Fibroblast of mammary gland (primary cell): ENCODE measurements at regions not wholly inside any gene's neighbourhood (a gene's known extent, or its start where the extent isn't known, plus 50 kb on each side); places are given as distances from the start of the nearest gene placed in this dataset.

Experiments used
- DNase-seq: peaks from one replicate; pipeline ENCODE4 v3.0.0-alpha.2; 2010; ENCODE audit warnings: low read depth
- H3K4me3 ChIP-seq: 2 replicates; pipeline ENCODE4 v1.5.1; 2011; ENCODE audit warnings: low read depth, mild to moderate bottlenecking, low read length, moderate library complexity; ENCODE audit not compliant: control insufficient read depth
- CTCF ChIP-seq: conservative IDR thresholded peaks from 2 replicates; pipeline ENCODE4 v1.5.1; 2011; ENCODE audit warnings: low read depth, low read length, inconsistent platforms; ENCODE audit not compliant: control insufficient read depth, insufficient read depth

GRCh38 chr2:47237375-47238334, 61.3 kb upstream of the CALM2 start:
- peak; percentile 76 for DNase-seq
- TF ChIP-seq CTCF: no peak
- H3K4me3 ChIP-seq: no peak overlapping the region

- no peak overlapping the region for H3K4me3 ChIP-seq
- peak; percentile 24 for DNase-seq
- TF ChIP-seq CTCF: no peak
These were observed 60.3 kb upstream of the CALM2 start for GRCh38 chr2:47236503-47237215.

DNA sequence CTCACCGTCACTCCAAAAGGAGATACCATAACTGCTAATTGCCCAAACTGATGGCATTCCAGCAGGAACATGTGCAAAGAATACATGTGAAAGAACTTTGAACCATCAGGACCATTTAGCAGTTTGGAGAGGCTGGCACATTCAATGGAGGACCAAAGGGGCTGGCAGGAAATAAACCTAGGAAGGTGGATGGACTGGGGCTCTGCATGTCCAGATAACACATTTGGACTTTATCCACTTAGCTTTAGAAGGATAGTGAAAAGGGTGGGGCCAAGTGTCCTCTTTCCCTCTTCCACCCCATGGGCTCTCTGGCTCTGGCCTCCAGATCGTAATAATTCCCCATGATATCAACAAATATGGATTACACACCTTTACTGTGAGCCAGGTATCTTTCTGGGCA, 58.8 kb upstream of the CALM2 start:
- no peak for TF ChIP-seq CTCF
- no peak for DNase-seq
- no peak overlapping the region for H3K4me3 ChIP-seq

GRCh38 chr2:47234456-47234855, 58.1 kb upstream of the CALM2 start:
- TF ChIP-seq CTCF: no peak
- H3K4me3 ChIP-seq: no peak overlapping the region
- DNase-seq: no peak

DNA sequence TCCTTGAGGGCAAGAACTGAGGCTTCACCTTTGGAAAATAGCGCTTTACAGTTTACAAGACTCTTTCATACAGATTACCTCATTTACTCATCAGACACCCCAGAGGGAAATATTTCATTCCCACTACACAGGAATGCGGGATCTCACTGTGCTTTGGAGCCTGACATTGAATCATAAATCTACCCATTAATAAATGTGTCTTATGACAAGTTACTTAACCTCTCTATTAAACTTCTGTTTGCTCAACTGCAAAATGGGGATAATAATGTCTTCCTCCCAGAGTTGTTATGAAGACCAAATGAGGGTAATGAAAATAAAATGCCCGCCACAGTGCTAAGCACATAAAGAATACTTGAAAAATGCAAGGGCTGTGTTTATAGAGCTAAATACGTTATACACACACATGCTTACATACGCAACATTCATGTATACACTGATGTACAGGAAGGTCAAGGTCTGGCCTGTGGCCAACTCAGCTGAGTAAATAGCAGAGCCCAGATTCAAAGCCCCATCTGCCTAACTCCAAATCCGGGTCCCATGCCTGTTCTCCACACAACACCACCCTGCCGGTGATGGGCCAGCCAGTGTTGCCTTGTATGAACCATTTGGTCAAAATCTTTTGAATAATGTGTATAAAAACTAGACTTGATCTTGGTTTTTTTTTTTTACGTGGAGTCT, 56.6 kb upstream of the CALM2 start:
- DNase-seq: no peak
- H3K4me3 ChIP-seq: no peak overlapping the region
- TF ChIP-seq CTCF: no peak

GRCh38 chr2:47230418-47230817, 54.1 kb upstream of the CALM2 start:
- DNase-seq: peak; percentile 43
- H3K4me3 ChIP-seq: no peak overlapping the region
- TF ChIP-seq CTCF: no peak
